ENCODE measurements at regions not wholly inside any gene's neighbourhood (a gene's known extent, or its start where the extent isn't known, plus 50 kb on each side); places are given as distances from the start of the nearest gene placed in this dataset.

DNA sequence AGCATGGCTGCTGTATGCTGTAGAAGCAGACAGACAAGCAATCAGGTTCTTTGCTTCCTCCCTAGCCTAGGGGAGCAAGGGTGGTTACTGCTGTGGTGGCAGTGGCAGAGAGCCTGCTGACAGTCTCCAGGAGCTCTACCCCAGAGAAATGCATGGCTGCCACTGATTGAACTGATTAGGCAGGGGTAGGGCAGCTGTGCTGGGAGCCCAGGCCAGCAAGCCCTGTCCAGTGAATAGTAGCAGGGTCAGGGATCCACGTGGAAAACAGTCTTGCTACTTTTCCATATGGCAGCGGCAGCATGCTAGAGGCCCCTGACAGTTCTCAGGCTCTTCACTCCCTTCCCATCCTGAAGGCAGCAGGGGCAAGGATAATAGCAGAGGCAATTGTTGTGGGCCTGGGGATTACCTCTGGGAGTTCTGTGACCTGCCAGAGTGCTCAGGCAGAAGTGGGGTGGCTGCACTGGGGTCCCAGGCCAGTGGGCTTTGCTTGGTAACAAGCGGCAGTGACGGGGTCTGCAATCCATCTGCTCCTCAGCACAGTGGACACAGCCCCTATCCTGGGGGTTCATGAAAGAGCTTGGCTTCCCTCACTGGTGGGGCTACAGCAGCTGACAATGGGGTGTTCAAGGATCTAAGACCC, 558.8 kb upstream of the GHITM start:
- Mint-ChIP-seq H3K4me1 (no peaks in the 10 kb centered on the region), H3K9me3 (peaks cover 9 to 14% of the 10 kb centered on the region in 2 donors), H3K4me3 (no peak overlapping the region), H3K27me3 (no peaks in the 10 kb centered on the region), H3K27ac (no peak overlapping the region)
- ATAC-seq (peak; percentile 18), DNase-seq (no peak)

DNA sequence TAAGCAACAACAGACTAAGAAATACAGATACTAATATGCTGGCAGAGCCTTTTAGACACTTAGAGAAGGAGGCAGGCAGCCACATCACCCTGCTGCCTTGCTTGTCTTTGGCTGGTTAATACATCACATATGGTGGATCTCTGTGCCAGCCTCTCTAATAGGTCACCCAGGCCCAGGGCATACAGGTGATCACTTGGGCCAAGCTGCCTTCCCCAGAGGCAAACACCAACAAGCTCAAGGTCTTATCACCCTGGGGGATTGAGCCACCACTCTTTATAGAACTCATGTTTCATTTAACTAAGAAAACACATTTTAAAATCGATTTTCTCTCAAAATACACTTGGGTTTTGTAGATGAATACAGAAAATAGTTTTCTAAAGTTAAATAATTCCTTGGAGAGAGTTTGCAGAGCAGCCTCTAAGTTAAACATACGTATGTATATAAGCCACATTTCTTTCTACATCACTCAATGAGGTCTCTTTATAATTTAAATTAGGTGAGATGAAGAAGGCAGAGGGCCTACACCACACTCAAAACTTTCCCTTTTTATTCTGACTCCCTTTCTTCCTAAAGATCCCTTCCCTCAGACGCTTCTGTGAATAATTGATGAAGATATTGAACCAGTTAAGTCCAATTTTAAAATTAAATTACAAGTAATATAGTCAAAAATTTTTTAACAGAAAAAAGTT, 556.8 kb upstream of the GHITM start:
- Mint-ChIP-seq H3K27ac (no peak overlapping the region), H3K4me3 (no peak overlapping the region), H3K9me3 (peaks cover 6 to 14% of the 10 kb centered on the region in 2 donors), H3K4me1 (no peaks in the 10 kb centered on the region), H3K27me3 (no peaks in the 10 kb centered on the region)
- DNase-seq (no peak), ATAC-seq (no peak)

DNA sequence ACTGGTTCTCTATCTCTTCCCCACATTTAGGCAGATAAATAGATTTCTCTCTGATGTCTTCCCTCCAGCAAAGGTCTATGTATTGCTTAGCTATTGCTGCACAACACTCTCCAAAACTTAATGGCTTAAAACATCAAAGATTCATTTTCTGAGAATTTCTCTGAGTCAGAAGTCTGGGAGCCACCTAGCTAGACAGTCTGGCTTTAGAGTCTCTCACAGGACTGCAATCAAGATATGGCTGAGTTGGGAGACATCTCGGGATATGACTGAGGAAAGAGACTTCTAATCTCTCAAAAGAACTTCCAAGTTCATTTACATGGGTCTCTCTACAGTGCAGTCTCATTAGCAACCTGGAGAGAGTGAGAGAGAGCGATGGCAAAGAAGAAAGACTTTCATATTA, 553.6 kb upstream of the GHITM start:
- H3K4me1 Mint-ChIP-seq = no peaks in the 10 kb centered on the region
- no peak overlapping the region for H3K27ac Mint-ChIP-seq
- DNase-seq (no peak), ATAC-seq (no peak)
- no peak overlapping the region for H3K4me3 Mint-ChIP-seq
- no peaks in the 10 kb centered on the region for H3K27me3 Mint-ChIP-seq
- peaks cover 0 to 6% of the 10 kb centered on the region in 2 donors for H3K9me3 Mint-ChIP-seq

DNA sequence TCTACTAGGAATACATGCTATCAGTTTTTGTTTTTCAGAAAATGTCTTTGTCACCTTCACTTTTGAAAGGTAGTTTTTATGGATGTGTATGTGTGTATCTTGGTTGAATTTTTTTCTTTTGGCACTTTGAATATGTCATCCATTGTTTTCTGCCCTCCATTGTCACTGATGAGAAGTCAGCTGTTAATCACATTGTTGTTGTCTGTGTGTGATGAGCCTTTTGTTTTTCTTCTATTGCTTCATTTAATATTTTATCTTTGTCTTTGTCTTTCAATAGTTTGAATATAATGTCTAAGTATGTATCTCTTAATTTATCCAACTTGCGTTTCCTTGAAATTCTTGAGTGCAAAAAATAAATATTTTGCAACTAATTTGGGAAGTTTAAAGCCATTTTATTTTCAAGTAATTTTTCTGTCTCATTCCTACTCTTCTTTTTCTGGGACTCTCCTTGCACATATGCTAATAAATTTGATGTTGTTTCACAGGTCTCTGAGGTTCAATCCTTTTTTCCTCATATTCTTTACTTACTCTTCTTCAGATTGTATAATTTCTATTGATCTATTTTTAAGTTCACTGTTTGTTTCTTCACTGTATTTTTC, 546.9 kb upstream of the GHITM start:
- no peak for ATAC-seq
- no peaks in the 10 kb centered on the region for H3K27me3 Mint-ChIP-seq
- H3K4me3 Mint-ChIP-seq = no peak overlapping the region
- H3K9me3 Mint-ChIP-seq = peaks cover 13 to 16% of the 10 kb centered on the region in 2 donors
- H3K4me1 Mint-ChIP-seq = no peaks in the 10 kb centered on the region
- H3K27ac Mint-ChIP-seq = no peak overlapping the region
- DNase-seq = no peak

DNA sequence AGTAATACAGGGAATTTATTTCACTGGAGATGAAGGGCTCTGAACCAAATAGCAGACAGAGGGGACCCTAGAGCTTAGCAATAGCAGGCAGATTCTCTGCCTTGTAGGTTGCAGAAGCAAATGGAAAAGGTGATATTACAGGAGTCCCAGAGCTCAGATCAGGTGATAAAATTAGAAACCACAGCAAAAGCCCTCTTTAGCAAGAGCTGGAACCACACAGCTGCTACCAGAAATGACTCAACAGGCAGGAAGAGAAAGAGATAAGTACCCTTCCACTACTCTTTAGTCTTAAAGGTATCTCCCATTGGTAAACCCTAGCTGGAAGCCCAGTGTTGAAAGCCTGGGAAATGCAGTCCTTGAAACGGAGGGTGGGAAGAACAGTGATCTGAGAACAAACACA, 535.6 kb upstream of the GHITM start:
- Mint-ChIP-seq H3K27me3 (no peaks in the 10 kb centered on the region), H3K9me3 (peaks cover 0 to 19% of the 10 kb centered on the region in 2 donors), H3K4me1 (no peaks in the 10 kb centered on the region), H3K4me3 (no peak overlapping the region), H3K27ac (no peak overlapping the region)
- DNase-seq (no peak), ATAC-seq (peak; percentile 33)

DNA sequence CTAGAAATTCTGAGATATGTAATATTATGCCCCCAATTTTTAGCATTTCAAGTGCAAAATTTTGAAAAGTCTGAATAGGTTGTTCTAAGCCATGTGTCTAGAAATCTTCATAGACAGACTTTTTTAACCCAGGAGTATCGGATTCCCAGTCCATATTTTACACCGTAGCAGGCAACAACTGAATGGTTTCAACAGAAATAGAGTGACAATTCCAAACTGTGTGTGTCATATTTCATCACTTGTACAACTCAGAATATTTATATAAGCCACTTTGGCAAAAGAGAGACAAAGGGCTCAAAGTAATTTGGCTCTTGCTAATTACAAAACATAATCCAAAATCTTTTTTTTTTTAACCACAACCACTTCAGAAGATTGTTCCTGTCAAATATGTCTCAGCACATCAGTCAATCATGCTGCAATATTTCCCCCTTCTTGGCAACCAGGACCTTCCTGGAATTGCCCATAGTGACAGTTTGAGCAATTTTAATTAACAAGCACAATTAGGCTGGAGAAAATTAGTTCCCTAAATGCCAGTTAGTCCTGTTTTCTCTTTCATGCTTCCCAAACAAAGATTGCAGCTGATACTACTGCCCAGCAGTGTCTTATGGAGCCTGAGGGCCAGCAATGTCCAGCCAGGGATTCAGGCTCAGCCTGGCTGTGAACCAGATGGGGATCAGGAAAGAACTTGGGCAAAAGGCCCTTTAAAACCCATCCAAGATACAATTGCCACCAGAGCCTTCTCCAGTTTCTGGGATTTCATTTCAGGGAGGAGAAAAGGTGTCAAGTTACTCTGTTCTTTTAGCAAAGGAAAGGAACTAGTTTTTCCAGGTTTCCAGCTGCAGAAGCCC, 533.3 kb upstream of the GHITM start:
- DNase-seq = no peak
- H3K27ac Mint-ChIP-seq = no peak overlapping the region
- no peaks in the 10 kb centered on the region for H3K4me1 Mint-ChIP-seq
- no peaks in the 10 kb centered on the region for H3K27me3 Mint-ChIP-seq
- H3K9me3 Mint-ChIP-seq = peaks cover 0 to 14% of the 10 kb centered on the region in 2 donors
- H3K4me3 Mint-ChIP-seq = no peak overlapping the region
- no peak for ATAC-seq

DNA sequence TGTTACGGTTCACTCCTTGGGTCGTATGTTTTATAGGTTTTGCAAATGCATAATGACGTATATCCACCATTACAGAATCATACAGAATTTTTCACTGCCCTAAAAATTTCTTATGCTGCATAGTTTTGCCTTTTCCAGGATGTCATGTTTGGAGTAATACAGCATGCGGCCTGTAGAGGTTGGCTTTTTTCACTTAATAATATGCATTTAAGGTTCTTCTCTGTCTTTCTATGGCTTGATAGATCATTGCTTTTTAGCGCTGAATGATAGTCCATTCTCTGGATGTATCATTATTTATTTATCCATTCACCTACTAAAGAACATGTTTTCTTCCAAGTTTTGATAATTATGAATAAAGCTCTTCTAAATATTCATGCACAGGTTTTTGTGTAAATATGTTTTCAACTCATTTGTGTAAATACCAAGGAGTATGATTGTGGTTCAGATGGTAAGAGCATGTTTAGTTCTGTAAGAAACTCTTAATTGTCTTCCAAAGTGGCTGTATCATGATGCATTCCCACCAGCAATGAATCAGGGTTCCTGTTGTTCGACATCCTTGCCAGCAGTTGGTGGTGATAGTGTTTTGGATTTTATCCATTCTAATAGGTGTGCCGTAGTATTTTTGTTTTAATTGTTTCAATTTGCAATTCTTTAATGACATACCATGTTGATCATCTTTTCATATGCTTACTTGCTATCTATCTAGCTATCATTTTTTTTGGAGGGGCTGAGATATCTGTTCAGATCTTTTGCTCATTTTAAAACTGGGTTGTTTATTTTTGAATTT, 531.2 kb upstream of the GHITM start:
- H3K9me3 Mint-ChIP-seq = peaks cover 0 to 12% of the 10 kb centered on the region in 2 donors
- H3K4me1 Mint-ChIP-seq = no peaks in the 10 kb centered on the region
- H3K27me3 Mint-ChIP-seq = no peaks in the 10 kb centered on the region
- DNase-seq (no peak), ATAC-seq (no peak)
- H3K27ac Mint-ChIP-seq = no peak overlapping the region
- H3K4me3 Mint-ChIP-seq = no peak overlapping the region

DNA sequence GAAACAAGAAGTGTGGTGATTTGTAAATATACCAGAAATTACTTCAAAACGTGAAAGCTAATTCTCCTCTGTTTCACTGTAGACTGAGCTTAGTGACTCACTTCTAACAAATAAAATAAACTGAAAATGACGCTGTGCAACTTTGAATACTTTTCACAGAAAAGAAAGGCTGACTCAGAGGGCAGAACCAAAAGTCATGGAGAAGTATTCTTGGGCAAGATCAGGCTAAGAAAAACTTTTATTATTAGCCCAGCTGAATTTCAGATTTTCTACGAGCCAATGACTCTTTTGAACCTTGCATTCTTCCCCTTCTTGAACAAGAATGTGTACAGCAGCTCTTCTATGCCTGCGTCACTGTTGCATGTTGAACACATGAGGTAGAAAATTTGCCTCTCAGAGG, 527.3 kb upstream of the GHITM start:
- no peak overlapping the region for H3K4me3 Mint-ChIP-seq
- H3K27ac Mint-ChIP-seq = no peak overlapping the region
- H3K27me3 Mint-ChIP-seq = no peaks in the 10 kb centered on the region
- ATAC-seq (no peak), DNase-seq (no peak)
- H3K4me1 Mint-ChIP-seq = no peaks in the 10 kb centered on the region
- peaks cover 6 to 18% of the 10 kb centered on the region in 2 donors for H3K9me3 Mint-ChIP-seq

DNA sequence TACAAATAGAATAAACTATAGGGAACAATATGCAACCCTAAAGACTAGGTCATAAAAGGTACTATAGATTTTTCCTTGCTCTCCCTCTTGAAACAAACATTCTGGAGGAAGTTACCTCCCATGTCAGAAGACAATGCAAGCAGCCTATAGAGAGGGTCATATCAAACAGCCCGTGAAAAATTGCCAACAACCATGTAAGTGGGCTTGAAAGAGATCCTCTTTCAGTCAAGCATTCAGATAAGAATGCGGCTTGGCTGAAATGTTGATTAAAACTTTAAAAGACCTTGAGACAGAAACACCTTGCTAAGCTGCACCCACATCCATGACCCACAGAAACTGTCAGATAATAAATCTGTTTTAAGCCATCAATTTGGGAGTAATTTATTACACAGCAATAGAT, 526.6 kb upstream of the GHITM start:
- Mint-ChIP-seq H3K9me3 (peaks cover 6 to 15% of the 10 kb centered on the region in 2 donors), H3K4me3 (no peak overlapping the region), H3K27ac (no peak overlapping the region), H3K27me3 (no peaks in the 10 kb centered on the region), H3K4me1 (no peaks in the 10 kb centered on the region)
- ATAC-seq = no peak
- DNase-seq = no peak

DNA sequence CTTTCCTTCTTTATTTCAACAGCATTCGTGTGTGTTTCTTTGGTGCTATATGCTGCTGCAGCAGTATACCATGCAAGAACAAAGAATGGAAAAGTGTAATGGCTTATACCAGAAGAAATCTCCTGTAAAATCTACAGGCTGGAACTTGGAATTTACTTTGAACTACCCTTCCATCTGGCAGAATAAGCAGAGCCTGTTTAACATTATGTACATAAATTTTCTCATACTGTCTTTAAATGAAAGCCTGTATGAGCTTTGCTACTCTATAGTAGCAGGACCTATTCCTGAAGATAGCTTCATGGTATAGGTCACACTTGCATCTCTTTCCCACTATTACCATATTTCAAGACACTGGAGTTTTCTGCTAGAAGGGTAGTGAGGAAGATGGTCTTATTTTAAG, 522.1 kb upstream of the GHITM start:
- DNase-seq (no peak), ATAC-seq (no peak)
- Mint-ChIP-seq H3K27me3 (no peaks in the 10 kb centered on the region), H3K4me1 (no peaks in the 10 kb centered on the region), H3K4me3 (no peak overlapping the region), H3K9me3 (peaks cover 6 to 22% of the 10 kb centered on the region in 2 donors), H3K27ac (no peak overlapping the region)

DNA sequence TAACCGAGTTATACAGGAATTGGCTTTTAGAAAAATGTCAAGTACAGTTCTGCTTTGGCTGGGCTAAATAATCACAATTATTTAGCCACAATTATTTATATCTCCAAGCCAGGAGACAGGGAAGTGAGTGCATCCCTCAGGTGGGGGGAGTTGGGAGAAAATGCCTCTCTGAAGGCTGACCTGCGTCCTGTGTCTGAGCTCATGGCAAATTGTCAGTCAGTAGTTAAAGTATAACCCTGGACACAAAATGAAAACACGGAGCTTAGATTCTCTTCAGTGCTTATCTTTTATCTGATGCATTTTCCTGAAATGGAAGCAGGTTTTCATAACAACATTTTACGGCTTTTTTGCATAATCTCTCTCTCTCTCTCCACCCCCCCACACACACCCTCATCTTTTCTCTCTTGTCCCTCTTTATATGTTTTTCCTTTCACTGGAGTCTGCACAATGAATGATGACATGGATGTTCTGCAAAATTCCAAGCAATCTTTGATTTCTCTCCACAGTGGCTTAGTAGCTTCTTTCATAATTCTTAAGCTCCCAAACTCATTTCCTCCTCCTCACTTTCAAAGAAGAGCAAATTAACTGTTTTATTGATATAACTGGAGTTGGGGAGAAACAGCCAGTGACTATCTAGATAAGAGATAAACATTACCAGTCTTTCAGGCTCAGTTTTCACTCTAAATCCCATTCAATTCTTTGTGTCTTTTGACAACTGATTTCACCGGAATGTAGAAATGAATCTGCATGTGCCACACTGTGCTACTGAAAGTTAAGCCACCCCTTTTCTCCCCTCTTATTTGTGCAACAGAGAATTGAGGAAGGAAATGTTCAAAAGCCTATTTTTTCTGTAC, 521.4 kb upstream of the GHITM start:
- no peaks in the 10 kb centered on the region for H3K27me3 Mint-ChIP-seq
- H3K4me1 Mint-ChIP-seq = no peaks in the 10 kb centered on the region
- H3K4me3 Mint-ChIP-seq = no peak overlapping the region
- no peak overlapping the region for H3K27ac Mint-ChIP-seq
- peaks cover 6 to 26% of the 10 kb centered on the region in 2 donors for H3K9me3 Mint-ChIP-seq
- DNase-seq (no peak), ATAC-seq (no peak)

DNA sequence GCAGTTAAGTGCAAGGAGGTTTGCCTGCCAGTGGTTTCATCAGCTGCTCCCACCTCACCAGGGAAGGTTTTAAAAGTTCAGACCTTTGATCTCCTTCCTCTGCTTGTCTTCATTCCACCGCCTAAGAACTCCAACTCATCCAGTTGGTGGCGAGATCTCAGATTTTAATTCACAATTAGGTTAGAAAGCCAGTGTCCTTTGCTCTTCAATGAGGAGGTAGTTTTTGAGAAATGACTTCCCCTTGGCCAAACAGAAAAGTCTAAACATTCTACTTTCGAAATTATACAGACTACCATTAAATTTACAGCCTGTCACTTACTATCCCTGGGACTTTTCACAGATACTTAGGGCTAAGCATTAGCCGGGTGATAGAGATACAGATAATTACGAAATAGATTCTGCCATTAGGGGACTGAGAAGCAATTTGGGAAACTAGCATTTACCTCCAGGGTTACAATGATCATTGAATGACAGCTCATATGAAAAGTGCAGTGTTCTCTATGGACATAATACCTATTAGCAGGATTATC, 513.4 kb upstream of the GHITM start:
- Mint-ChIP-seq H3K9me3 (peaks cover 4 to 25% of the 10 kb centered on the region in 2 donors), H3K4me1 (no peaks in the 10 kb centered on the region), H3K27ac (no peak overlapping the region), H3K4me3 (no peak overlapping the region), H3K27me3 (no peaks in the 10 kb centered on the region)
- DNase-seq (no peak), ATAC-seq (no peak)

DNA sequence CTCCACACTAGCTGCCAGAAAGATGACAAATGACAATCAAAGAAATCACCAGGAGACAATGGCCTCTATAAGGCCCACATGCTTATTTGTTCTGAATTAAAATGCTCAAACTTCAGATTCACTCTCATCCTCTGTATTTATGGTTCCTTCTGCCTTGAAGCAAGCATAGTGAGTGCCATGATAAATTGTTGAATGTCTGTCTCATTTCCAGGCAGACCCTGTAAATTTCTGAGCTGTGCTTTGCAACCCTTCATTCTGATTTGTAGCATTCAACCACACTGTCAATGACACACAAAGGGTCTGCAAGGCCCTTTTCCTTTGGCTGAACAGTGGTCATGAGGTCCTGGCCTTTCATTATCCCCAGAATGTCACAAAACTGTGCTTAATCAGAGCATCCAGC, 506.6 kb upstream of the GHITM start:
- Mint-ChIP-seq H3K27me3 (no peaks in the 10 kb centered on the region), H3K4me3 (no peak overlapping the region), H3K27ac (no peak overlapping the region), H3K4me1 (no peaks in the 10 kb centered on the region), H3K9me3 (peaks cover 4 to 7% of the 10 kb centered on the region in 2 donors)
- DNase-seq (no peak), ATAC-seq (no peak)

DNA sequence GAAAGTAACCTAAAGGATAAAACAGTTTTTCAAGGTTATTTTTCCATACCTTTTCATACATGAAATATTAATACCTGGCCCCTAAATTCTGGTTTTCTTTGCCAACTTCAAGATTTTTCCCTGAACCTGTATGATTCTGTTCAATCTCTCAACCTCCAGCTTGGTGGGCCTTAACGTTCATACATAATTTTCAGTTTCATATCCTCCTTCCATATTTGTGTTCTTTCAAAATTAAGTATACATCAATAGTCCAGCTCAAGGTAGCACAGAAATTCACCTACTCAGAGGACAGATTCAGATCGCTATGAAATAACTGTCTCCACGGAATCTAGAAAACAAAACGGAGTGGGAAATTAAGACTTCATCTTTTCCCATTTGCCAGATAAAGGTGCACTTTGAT, 505.8 kb upstream of the GHITM start:
- H3K27me3 Mint-ChIP-seq = no peaks in the 10 kb centered on the region
- no peak for ATAC-seq
- H3K9me3 Mint-ChIP-seq = peaks cover 4 to 7% of the 10 kb centered on the region in 2 donors
- no peak for DNase-seq
- H3K4me1 Mint-ChIP-seq = no peaks in the 10 kb centered on the region
- no peak overlapping the region for H3K27ac Mint-ChIP-seq
- H3K4me3 Mint-ChIP-seq = no peak overlapping the region
